OCI-LY3 (cell line): ENCODE measurements at regions not wholly inside any gene's neighbourhood (a gene's known extent, or its start where the extent isn't known, plus 50 kb on each side); places are given as distances from the start of the nearest gene placed in this dataset.

Experiments used
- CTCF ChIP-seq: fragments of 200-600, 300-600 bp; sonication (generic); IDR thresholded peaks from 2 replicates; pipeline ENCODE4 v1.5.1; 2014; ENCODE audit warnings: antibody characterized with exemption, low read length, low read depth
- EZH2phosphoT487 ChIP-seq: fragments of 200-600 bp; shearing (Covaris generic); IDR thresholded peaks from 2 replicates; pipeline ENCODE4 v1.6.1; 2018; ENCODE audit warnings: antibody characterized with exemption, mixed run types, low read depth

DNA sequence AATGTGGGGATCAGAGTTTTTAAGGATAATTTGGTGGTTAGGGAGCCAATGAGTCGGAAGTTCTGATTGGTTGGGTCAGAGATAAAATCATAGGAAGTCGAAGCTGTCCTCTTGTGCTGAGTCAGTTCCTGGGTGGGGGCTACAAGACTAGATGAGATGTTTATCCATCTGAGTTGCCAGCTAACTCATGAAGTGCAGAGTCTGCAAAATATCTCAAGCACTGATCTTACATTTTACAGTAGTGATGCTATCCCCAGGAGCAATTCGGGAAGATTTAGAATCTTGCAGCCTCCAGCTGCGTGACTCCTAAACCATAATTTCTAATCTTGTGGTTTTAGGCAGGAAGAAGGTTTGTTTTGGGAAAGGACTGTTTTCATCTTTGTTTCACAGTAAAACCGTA is 565.8 kb upstream of the SPANXN1 start:
- no peak for TF ChIP-seq CTCF
- TF ChIP-seq EZH2phosphoT487 = no peak
